ENCODE measurements at regions not wholly inside any gene's neighbourhood (a gene's known extent, or its start where the extent isn't known, plus 50 kb on each side); places are given as distances from the start of the nearest gene placed in this dataset.

DNA sequence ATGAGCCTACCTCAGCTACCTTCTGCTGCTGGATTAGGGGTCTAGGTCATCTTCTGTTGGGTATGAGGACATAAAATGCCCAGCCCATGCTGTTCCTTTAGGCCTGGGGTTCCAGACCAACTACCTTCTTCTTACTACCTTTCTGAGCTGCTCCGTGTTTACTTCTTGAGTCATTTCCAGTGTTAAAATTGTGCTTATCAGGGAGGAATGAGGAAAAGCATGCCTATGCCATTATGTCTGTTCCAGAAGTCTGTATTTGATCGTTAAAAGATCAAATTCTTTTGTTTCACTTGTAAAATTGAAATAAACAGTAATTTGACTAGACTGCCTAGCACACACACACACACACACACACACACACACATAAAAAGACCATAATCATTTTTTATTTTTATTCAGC, 1912.7 kb upstream of the TENM3 start:
- H2BK120ac ChIP-seq (ENCODE audit: low read depth, low read length) = no peak overlapping the region
- no peaks in the 10 kb centered on the region for H3K4me1 ChIP-seq (ENCODE audit: control insufficient read depth, insufficient read depth, low read length)
- no TSS peak for BruUV-seq (replicated peaks)
- no peaks in the 10 kb centered on the region for H3K79me1 ChIP-seq (ENCODE audit: low read depth in 1 of 2, low read length in 2 of 2)
- H2AK5ac ChIP-seq (ENCODE audit: low read depth, low read length) = no peak overlapping the region
- H4K8ac ChIP-seq (ENCODE audit: low read depth in 2 of 2, low read length in 2 of 2) = no peak overlapping the region
- WGBS, 2 experiments (ENCODE audit: extremely low coverage in 2 of 2, insufficient read length in 1 of 2) = no CpG with 5 or more reads among the region's 2 CpGs
- H4K91ac ChIP-seq (ENCODE audit: insufficient read depth, low read depth, low read length) = no peak overlapping the region
- ChIA-PET CTCF (no interaction called here), POLR2A (ENCODE audit: unreplicated experiment) (no interaction called here)
- intact Hi-C loops (cut with micrococcal nuclease) (no loop called here), in situ Hi-C loops (cut with MboI; ENCODE audit: low sequenced_read_pairs) (no loop called here), dilution Hi-C loops (cut with HindIII; ENCODE audit: low sequenced_read_pairs, unreplicated experiment) (no loop called here)
- no peak overlapping the region for H3K4ac ChIP-seq (ENCODE audit: low read depth, low read length)
- H3K4me2 ChIP-seq (ENCODE audit: low read depth, low read length) = no peak overlapping the region
- ATAC-seq (ENCODE audit: low read depth) = no peak
- H3K9ac ChIP-seq (ENCODE audit: low read depth, low read length) = no peak overlapping the region
- H3K36me3 ChIP-seq (ENCODE audit: control insufficient read depth, insufficient read depth, low read length) = no peaks in the 10 kb centered on the region
- H4K5ac ChIP-seq (ENCODE audit: low read depth, low read length) = no peak overlapping the region
- no peaks in the 10 kb centered on the region for H4K20me1 ChIP-seq (ENCODE audit: insufficient read depth, low read length)
- no peak overlapping the region for H3K4me3 ChIP-seq (ENCODE audit: insufficient read depth, low read depth, low read length)
- no peak overlapping the region for H2AK9ac ChIP-seq (replicated peaks; ENCODE audit: low read depth, low read length, poor library complexity)
- H3K18ac ChIP-seq (ENCODE audit: low read depth, low read length) = no peak overlapping the region
- H2BK5ac ChIP-seq (ENCODE audit: low read depth, low read length, poor library complexity, severe bottlenecking) = no peak overlapping the region
- H3K27me3 ChIP-seq (ENCODE audit: control insufficient read depth, insufficient read depth, low read length) = no peaks in the 10 kb centered on the region
- no peaks in the 10 kb centered on the region; the same call in 1 of the 2 replicates for H3K9me3 ChIP-seq (ENCODE audit: control insufficient read depth, insufficient read depth, low read length)
- peak; percentile 11 for DNase-seq
- H2AFZ ChIP-seq (replicated peaks; ENCODE audit: low read length, poor library complexity) = peak overlapping the region; percentile 13
- no peak overlapping the region for H3K56ac ChIP-seq (ENCODE audit: extremely low read depth, insufficient read depth, low read length)
- no peak overlapping the region for H2BK15ac ChIP-seq (ENCODE audit: low read depth, low read length)
- H3K27ac ChIP-seq (ENCODE audit: insufficient read depth, low read length) = no peak overlapping the region
- TF ChIP-seq CEBPB (IDR thresholded peaks at IDR 0.05; ENCODE audit: low read depth, low read length) = no peak
- H2BK20ac ChIP-seq (ENCODE audit: low read depth, low read length) = no peak overlapping the region
- no peak overlapping the region for H3K14ac ChIP-seq (replicated peaks; ENCODE audit: low read depth, low read length)
- no peak overlapping the region for H3K23ac ChIP-seq (ENCODE audit: low read depth, low read length)
- no peaks in the 10 kb centered on the region; the same call in 1 of the 2 replicates for H3K9me1 ChIP-seq (ENCODE audit: insufficient read depth, low read length)

All from IMR-90 (cell line).